Upper lobe of right lung (tissue), 1 donor: ENCODE measurements at regions not wholly inside any gene's neighbourhood (a gene's known extent, or its start where the extent isn't known, plus 50 kb on each side); places are given as distances from the start of the nearest gene placed in this dataset.
"Not testable (repeated sequence)": the region's sequence is repeated elsewhere in the genome, so short reads cannot be mapped to it uniquely, and the experiment has no call there.

ENCODE experiments used
- ATAC-seq: fragments of 200-7000 bp; cut with Tn5 transposase; one replicate; pipeline ENCODE4 v1.9.1; 2020; ENCODE audit warnings: mild to moderate bottlenecking, moderate library complexity
- DNase-seq: peaks from one replicate; pipeline ENCODE4 v3.0.0-alpha.2; 2020
- H3K27ac ChIP-seq: fragments of 200-600 bp; one replicate; pipeline ENCODE4 v1.8.0; 2022
- H3K27me3 ChIP-seq: fragments of 200-600 bp; one replicate; pipeline ENCODE4 v1.8.0; 2022; ENCODE audit warnings: mild to moderate bottlenecking
- H3K36me3 ChIP-seq: fragments of 200-600 bp; one replicate; pipeline ENCODE4 v1.8.0; 2022
- H3K4me1 ChIP-seq: fragments of 200-600 bp; one replicate; pipeline ENCODE4 v1.8.0; 2022
- H3K4me3 ChIP-seq: fragments of 200-600 bp; one replicate; pipeline ENCODE4 v1.8.0; 2022; ENCODE audit warnings: mild to moderate bottlenecking
- H3K9me3 ChIP-seq: fragments of 200-600 bp; one replicate; pipeline ENCODE4 v1.8.0; 2022
- intact Hi-C: fragments of 100-400 bp; cut with DNase I; formaldehyde crosslinking; loops from one replicate; pipeline ENCODE4 v1.11.0; 2022
- TF ChIP-seq, protein P1 (sequence below): fragments of 200-600 bp; IDR thresholded peaks from one replicate; pipeline ENCODE4 v1.8.0; 2022; ENCODE audit warnings: antibody characterized with exemption
- donor health status: DM: no; HTN: yes; CAD: no; lungs with severe emphysema.

GRCh38 chr13:28607187-28607955 lies 51.6 kb upstream of the POMP start:
- TF ChIP-seq, protein P1, sequence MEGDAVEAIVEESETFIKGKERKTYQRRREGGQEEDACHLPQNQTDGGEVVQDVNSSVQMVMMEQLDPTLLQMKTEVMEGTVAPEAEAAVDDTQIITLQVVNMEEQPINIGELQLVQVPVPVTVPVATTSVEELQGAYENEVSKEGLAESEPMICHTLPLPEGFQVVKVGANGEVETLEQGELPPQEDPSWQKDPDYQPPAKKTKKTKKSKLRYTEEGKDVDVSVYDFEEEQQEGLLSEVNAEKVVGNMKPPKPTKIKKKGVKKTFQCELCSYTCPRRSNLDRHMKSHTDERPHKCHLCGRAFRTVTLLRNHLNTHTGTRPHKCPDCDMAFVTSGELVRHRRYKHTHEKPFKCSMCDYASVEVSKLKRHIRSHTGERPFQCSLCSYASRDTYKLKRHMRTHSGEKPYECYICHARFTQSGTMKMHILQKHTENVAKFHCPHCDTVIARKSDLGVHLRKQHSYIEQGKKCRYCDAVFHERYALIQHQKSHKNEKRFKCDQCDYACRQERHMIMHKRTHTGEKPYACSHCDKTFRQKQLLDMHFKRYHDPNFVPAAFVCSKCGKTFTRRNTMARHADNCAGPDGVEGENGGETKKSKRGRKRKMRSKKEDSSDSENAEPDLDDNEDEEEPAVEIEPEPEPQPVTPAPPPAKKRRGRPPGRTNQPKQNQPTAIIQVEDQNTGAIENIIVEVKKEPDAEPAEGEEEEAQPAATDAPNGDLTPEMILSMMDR: no peak
- Histone ChIP-seq H3K4me1 (no peaks in the 10 kb centered on the region), H3K9me3 (no peaks in the 10 kb centered on the region), H3K27me3 (no peaks in the 10 kb centered on the region), H3K36me3 (no peaks in the 10 kb centered on the region), H3K4me3 (no peak overlapping the region), H3K27ac (no peak overlapping the region)
- intact Hi-C loops: no loop called here
- ATAC-seq: no peak
- no peak for DNase-seq

- no peaks in the 10 kb centered on the region for H3K4me1 ChIP-seq
- no peaks in the 10 kb centered on the region for H3K27me3 ChIP-seq
- no peaks in the 10 kb centered on the region for H3K9me3 ChIP-seq
- intact Hi-C loops: no loop called here
- H3K27ac ChIP-seq: no peak overlapping the region
- no peaks in the 10 kb centered on the region for H3K36me3 ChIP-seq
- no peak overlapping the region for H3K4me3 ChIP-seq
- ATAC-seq (no peak), DNase-seq (no peak)
- TF ChIP-seq, protein P1: no peak
Observed at GRCh38 chr13:28606466-28606865, 52.5 kb upstream of the POMP start.

DNA sequence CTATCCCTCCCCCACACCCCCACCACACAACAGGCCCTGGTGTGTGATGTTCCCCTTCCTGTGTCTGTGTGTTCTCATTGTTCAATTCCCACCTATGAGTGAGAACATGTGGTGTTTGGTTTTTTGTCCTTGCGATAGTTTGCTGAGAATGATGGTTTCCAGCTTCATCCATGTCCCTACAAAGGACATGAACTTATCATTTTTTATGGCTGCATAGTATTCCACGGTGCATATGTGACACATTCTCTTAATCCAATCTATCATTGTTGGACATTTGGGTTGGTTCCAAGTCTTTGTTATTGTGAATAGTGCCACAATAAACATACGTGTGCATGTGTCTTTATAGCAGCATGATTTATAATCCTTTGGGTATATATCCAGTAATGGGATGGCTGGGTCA lies 53.8 kb upstream of the POMP start:
- H3K27ac ChIP-seq, H3K27me3 ChIP-seq, H3K36me3 ChIP-seq, intact Hi-C loops, H3K9me3 ChIP-seq, ATAC-seq, H3K4me3 ChIP-seq, H3K4me1 ChIP-seq, DNase-seq: not testable (repeated sequence)

- Histone ChIP-seq H3K4me3 (no peak overlapping the region), H3K27ac (no peak overlapping the region), H3K36me3 (no peaks in the 10 kb centered on the region), H3K4me1 (no peaks in the 10 kb centered on the region), H3K27me3 (no peaks in the 10 kb centered on the region), H3K9me3 (no peaks in the 10 kb centered on the region)
- no peak for DNase-seq
- intact Hi-C loops: no loop called here
- TF ChIP-seq, protein P1: no peak
- ATAC-seq: no peak
Observed at GRCh38 chr13:28603043-28603664, 55.8 kb upstream of the POMP start.

GRCh38 chr13:28602580-28602979 lies 56.4 kb upstream of the POMP start:
- H3K36me3 ChIP-seq: no peaks in the 10 kb centered on the region
- H3K9me3 ChIP-seq: no peaks in the 10 kb centered on the region
- ATAC-seq (no peak), DNase-seq (no peak)
- no peak overlapping the region for H3K4me3 ChIP-seq
- H3K4me1 ChIP-seq: no peaks in the 10 kb centered on the region
- H3K27ac ChIP-seq: no peak overlapping the region
- TF ChIP-seq, protein P1: no peak
- no peaks in the 10 kb centered on the region for H3K27me3 ChIP-seq
- intact Hi-C loops: no loop called here

DNA sequence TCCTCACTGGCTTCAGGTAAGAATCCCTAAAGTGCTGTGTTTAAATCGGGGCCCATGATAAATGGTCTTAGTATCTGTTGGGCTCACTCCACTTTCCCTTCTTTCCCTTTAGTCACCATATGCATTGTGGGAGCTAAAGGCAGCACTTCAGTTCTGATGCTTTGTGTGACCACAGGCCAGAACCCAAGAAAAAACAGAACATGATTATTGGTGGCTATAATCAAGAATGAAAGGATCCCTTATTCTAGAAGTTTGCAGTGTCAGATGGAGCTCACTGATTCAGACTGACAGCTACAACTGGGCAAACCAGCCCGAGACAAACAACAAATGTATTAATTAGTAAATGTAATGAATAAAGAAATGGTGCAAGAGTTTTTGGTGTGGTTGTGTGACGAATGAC lies 57.3 kb upstream of the POMP start:
- Histone ChIP-seq H3K27ac (no peak overlapping the region), H3K9me3 (no peaks in the 10 kb centered on the region), H3K4me3 (no peak overlapping the region), H3K4me1 (no peaks in the 10 kb centered on the region), H3K36me3 (no peaks in the 10 kb centered on the region), H3K27me3 (no peaks in the 10 kb centered on the region)
- intact Hi-C loops: no loop called here
- ATAC-seq (no peak), DNase-seq (no peak)
- TF ChIP-seq, protein P1: no peak
